GM18951 (cell line): ENCODE measurements at regions not wholly inside any gene's neighbourhood (a gene's known extent, or its start where the extent isn't known, plus 50 kb on each side); places are given as distances from the start of the nearest gene placed in this dataset.

Source experiments
- POLR2A ChIP-seq: IDR thresholded peaks from 4 replicates; pipeline ENCODE4 v1.6.1; 2011; ENCODE audit warnings: mild to moderate bottlenecking; ENCODE audit not compliant: insufficient read length, insufficient read depth; ENCODE audit errors: extremely low read depth
- in situ Hi-C: fragments of 300-500 bp; cut with MboI; formaldehyde crosslinking; loops from one replicate; pipeline ENCODE4 v1.12.0; 2022; ENCODE audit warnings: low sequenced_read_pairs, mixed read lengths, inconsistent platforms; ENCODE audit not compliant: unreplicated experiment

GRCh38 chr22:48711031-48711431 is 1116.6 kb downstream of the BRD1 start:
- in situ Hi-C loops: no loop called here
- TF ChIP-seq POLR2A: no peak

- in situ Hi-C loops: no loop called here
- no peak for TF ChIP-seq POLR2A
These were observed 1117.3 kb downstream of the BRD1 start for GRCh38 chr22:48710410-48710809.

- in situ Hi-C loops: no loop called here
- TF ChIP-seq POLR2A: no peak
These were observed 1117.7 kb downstream of the BRD1 start for GRCh38 chr22:48709976-48710375.

GRCh38 chr22:48709453-48709852 is 1118.2 kb downstream of the BRD1 start:
- TF ChIP-seq POLR2A: no peak
- in situ Hi-C loops: no loop called here

- in situ Hi-C loops: no loop called here
- no peak for TF ChIP-seq POLR2A
These were observed 1119.0 kb downstream of the BRD1 start for GRCh38 chr22:48708558-48709245.

GRCh38 chr22:48707763-48708557 is 1119.7 kb downstream of the BRD1 start:
- in situ Hi-C loops: no loop called here
- no peak for TF ChIP-seq POLR2A

- in situ Hi-C loops: no loop called here
- TF ChIP-seq POLR2A: no peak
These were observed 1120.5 kb downstream of the BRD1 start for GRCh38 chr22:48706934-48707762.

GRCh38 chr22:48705917-48706605 is 1121.6 kb downstream of the BRD1 start:
- in situ Hi-C loops: no loop called here
- TF ChIP-seq POLR2A: no peak

- in situ Hi-C loops: no loop called here
- no peak for TF ChIP-seq POLR2A
These were observed 1122.3 kb downstream of the BRD1 start for GRCh38 chr22:48705159-48705916.

- no peak for TF ChIP-seq POLR2A
- in situ Hi-C loops: no loop called here
These were observed 1123.3 kb downstream of the BRD1 start for GRCh38 chr22:48704335-48704734.

- in situ Hi-C loops: no loop called here
- no peak for TF ChIP-seq POLR2A
These were observed 1124.3 kb downstream of the BRD1 start for GRCh38 chr22:48703265-48703941.

- in situ Hi-C loops: no loop called here
- no peak for TF ChIP-seq POLR2A
These were observed 1125.0 kb downstream of the BRD1 start for GRCh38 chr22:48702573-48703264.
